D721Med (cell line): ENCODE measurements at regions not wholly inside any gene's neighbourhood (a gene's known extent, or its start where the extent isn't known, plus 50 kb on each side); places are given as distances from the start of the nearest gene placed in this dataset.

Source experiments
- DNase-seq: peaks from one replicate; pipeline ENCODE4 v3.0.0; 2011; ENCODE audit warnings: low spot score; ENCODE audit not compliant: insufficient read length
- FAIRE-seq: peaks from 2 replicates; lab custom pipeline; 2011; peaks lifted over from hg19 to GRCh38; lab: Jason Lieb, UNC
- CTCF ChIP-seq: IDR thresholded peaks from 2 replicates; pipeline ENCODE4 v1.5.1; 2012; ENCODE audit warnings: mild to moderate bottlenecking, control low read depth; ENCODE audit not compliant: insufficient read depth; ENCODE audit errors: missing control alignments

GRCh38 chr13:74696148-74696922, 562.1 kb upstream of the KLF12 start:
- FAIRE-seq (no peak), DNase-seq (no peak)
- TF ChIP-seq CTCF, result no peak

- no peak for TF ChIP-seq CTCF
- DNase-seq (no peak), FAIRE-seq (no peak)
Measured at GRCh38 chr13:74695021-74695800, 561.0 kb upstream of the KLF12 start.

DNA sequence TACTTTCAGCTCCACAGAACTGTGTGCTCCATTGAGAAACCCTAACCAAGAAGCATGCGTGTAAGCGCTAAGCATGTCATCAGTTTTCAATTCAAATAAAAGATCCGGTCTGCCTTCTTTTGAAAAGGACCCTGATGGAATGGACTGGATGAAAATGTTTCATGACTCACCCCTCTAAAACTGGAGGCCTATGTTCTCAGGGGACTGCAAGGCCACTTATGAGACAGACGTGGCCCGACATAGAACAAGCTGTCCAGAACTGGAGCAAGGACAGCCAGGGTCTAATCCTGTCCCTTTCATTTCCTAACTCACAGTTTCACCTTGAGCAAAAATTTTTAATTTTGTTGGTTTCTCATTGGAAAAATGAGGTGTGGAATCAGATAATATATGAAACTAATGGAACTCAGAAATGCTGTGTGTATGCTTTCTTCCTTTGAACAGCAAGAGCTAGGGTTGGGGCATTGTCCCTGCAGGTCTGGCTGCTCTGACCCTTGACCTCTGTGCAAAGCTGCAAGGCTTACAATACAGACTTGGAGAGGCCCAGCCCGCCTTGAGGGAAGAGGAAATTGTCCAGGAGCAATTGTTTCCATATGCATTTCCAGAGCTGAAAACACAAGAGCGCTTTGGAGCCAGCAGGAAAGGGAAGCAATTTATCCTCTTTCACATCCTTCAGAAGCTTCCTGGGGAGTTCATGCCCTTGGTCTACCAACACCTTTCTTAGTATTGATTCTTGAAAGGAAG, 553.4 kb upstream of the KLF12 start:
- DNase-seq (no peak), FAIRE-seq (no peak)
- TF ChIP-seq CTCF, result no peak

- TF ChIP-seq CTCF, result no peak
- DNase-seq (no peak), FAIRE-seq (no peak)
Measured at GRCh38 chr13:74683411-74683810, 549.2 kb upstream of the KLF12 start.

GRCh38 chr13:74682746-74683145, 548.5 kb upstream of the KLF12 start:
- DNase-seq (no peak), FAIRE-seq (no peak)
- no peak for TF ChIP-seq CTCF

GRCh38 chr13:74681891-74682290, 547.7 kb upstream of the KLF12 start:
- TF ChIP-seq CTCF, result no peak
- FAIRE-seq (no peak), DNase-seq (no peak)
